HG03280 (cell line): ENCODE measurements at regions not wholly inside any gene's neighbourhood (a gene's known extent, or its start where the extent isn't known, plus 50 kb on each side); places are given as distances from the start of the nearest gene placed in this dataset.

Experiments used
- ATAC-seq: cut with Tn5 transposase; IDR thresholded peaks from one replicate; pipeline ENCODE4 v1.9.1; 2021; ENCODE audit warnings: mild to moderate bottlenecking, moderate library complexity; ENCODE audit not compliant: unreplicated experiment

DNA sequence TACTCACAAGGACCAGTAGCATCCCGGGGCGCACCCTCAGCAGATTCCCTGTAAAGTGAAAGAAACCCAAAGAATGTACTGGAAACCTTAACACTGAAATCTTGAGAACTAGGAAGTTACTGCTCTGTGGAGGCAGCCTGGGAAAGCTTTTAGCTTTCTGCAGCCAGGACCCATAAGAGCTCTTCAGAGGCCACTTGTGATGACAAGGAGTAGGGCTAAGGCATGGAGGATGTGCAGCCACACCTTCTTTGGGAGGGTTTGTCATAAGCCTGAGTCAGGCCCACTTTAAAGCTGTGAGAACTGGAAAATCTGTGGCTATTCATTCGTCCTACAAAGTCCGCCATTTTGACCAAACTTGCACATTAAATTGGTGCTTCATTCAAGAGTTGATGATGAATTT, 291.1 kb upstream of the TLE4 start:
- no peak for ATAC-seq

- no peak for ATAC-seq
Observed at GRCh38 chr9:79284081-79284480, 287.7 kb upstream of the TLE4 start.

DNA sequence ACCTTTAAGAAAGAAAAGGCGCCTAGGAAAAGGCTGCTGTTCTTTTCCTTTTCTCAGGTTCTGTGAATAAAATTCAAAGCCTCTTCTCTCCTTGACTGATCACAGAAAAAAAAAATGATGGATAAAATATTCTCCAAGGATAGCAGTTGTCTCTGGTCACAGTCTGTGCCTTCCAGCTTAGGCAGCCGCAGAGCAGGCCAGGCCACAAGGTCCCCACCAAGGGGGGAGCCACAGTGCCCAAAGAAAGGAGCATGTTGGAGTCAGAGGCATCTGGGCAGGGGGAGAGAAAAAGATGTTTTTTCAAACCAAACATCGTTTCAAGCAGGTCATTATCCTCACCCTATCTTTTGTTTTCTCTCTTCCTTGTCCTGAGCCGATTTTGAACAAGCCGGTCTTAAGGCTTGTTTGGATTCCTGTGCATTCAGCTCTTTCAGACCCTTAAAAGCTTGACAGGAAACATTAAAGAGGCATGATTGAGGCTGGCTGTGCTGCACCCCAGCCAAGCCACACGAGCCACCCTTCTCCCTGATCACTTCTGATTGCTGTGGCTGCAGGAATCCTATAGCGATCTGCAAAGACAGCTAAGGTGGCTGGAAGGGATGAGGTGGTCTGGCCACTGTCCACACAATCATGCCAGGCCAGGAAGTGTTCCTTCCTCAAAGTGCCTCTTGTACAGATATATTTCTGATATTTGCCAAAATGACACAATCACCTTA, 284.6 kb upstream of the TLE4 start:
- ATAC-seq, result no peak

- no peak for ATAC-seq
Observed at GRCh38 chr9:79287708-79288290, 284.0 kb upstream of the TLE4 start.

DNA sequence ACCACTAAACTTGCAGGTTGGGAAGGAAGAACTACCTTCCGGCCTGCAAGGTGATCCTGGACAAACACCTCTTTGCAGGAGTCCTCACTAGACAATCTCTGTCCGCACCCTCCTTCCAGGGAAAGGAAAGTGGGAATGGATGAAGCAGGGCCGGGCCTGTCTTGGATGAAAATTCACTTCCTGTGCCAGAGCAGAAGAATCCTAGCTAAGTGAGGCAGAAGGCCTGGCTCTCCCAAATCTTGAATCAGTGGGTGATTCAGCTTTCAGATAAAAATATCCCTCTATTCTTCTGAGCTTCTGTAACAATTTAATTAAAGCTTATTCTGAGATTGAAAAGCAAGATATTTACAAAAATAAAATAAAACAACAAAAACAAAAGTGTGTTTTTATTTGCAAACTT, 281.9 kb upstream of the TLE4 start:
- no peak for ATAC-seq

- ATAC-seq, result no peak
Observed at GRCh38 chr9:79292731-79293280, 279.0 kb upstream of the TLE4 start.

GRCh38 chr9:79300068-79300467, 271.7 kb upstream of the TLE4 start:
- no peak for ATAC-seq

GRCh38 chr9:79301085-79301484, 270.7 kb upstream of the TLE4 start:
- ATAC-seq, result no peak

- no peak for ATAC-seq
Observed at GRCh38 chr9:79301551-79302391, 270.0 kb upstream of the TLE4 start.

DNA sequence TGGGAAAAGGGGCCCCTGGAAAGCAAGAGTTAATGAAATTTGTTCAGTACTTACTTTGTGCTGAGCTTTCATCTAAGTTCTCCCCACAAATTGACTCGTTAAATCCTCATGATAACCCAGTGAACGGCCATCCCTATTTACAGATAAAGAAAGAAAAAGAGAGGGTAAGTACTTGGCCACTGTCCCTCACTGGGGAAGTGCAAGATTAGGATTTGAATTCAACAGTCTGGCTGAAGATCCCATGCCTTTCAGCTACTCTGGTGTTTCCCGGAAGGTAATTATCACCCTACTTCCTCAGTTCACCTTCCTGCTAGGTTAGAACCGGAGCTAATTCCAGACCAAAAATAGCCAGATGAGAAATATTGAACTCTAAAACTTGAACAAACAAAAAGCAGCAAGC, 269.2 kb upstream of the TLE4 start:
- no peak for ATAC-seq

- no peak for ATAC-seq
Observed at GRCh38 chr9:79308012-79308411, 263.8 kb upstream of the TLE4 start.

DNA sequence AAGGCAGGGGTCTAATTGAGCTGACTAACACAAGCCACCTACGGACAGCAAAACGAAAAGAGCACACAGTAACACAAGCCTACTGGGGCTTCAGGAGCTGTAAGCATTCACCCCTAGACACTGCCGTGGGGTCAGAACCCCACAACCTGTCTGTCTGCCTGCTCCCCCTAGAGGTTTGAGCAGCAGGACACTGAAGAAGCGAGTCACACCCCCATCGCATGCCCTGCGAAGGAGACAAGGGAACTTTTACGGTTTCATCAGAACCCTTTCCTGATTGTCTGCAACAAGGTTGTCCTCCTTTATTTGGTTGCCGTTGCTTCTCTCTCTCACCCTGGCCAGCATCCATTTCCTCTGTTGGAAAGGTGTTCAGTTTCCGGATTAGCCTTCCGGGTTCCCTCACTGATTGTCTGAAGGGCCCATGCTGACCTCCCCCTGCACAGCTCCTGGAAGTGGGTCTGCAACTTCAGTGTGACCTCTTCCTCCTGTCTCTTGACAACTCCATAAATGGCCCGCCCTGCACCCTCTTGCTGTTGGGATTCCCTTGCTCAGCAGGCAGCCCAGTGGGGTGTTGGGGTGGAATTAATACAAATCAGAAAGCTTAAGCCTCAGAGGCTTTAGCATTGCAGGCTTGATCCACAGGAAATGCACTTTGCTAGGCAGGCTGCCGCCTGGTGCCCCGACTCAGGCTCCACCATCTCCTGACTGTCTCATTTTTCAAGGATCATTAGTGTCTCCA, 258.9 kb upstream of the TLE4 start:
- no peak for ATAC-seq

DNA sequence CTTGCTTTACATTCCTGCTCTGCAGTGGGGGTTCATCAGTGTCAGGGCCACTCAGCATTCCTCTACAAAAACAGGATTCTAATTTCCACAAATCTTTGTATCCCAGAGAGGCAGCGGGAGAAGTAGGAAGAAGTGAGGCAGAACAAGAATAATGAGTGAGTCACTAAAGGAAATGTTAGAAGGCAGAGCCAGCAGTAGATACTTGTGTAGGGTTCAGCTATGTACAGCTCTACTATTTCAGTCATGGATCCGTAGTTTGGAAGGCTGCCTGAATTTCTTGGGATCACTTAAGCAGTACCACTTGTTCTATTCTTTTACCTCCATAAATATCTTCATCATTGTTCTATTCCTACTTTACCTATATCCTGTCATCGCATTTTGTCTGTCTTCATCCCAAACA, 246.3 kb upstream of the TLE4 start:
- no peak for ATAC-seq

DNA sequence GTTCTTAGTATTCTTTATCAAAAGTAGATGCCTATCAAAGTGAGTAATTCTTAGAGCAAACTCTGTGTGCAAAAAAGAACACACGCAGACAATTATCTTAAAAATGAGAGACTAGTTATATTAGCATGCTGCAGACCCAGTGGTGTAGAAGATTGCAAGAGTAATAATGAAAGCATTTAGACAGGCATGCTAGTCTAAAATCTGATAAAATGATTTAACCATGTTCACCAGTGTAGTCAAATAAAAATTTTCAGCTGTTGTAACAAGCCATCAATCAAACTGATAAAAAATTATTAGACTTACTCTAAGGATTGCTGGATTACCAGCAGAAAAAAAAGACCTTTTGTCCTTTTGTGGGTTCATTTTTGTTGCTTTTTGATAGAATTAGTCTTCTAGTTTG, 241.9 kb upstream of the TLE4 start:
- ATAC-seq, result no peak

- no peak for ATAC-seq
Observed at GRCh38 chr9:79334001-79334400, 237.8 kb upstream of the TLE4 start.

DNA sequence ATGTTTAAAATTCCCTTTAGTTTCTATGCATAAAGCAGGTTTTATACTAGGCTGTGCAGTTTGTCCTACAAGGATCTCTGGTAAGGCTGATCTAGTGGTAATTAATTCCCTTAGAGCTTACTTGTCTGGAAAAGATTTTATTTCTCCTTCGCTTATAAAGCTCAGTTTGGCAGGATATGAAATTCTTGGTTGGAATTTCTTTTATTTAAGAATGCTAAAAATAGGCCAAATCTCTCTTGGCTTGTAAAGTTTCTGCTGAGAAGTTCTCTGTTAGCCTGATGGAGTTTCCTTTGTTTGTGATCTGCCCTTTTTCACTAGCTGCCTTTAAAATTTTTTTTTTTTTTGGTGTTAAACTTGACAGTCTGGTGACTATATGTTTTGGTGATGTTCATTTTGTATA, 237.1 kb upstream of the TLE4 start:
- ATAC-seq, result no peak

DNA sequence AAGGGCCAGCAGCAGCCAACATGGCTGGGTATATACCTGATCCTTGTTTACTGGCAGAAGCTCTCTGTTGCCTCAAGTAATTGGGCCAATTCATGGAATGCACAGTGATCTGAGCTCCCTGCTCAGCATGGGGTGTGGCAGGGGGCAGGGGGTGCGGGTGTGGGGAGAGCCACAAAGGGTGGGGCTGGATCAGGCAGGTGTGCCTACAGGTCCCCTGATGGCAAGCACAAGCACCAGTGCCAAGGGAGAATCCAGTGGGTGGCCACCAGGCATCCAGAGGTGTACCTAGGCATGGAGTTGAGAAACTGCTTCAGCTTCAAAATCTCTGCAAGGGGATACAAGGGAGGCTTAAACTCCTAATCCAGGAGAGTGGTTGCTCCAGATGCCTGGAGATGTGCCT, 235.8 kb upstream of the TLE4 start:
- ATAC-seq, result no peak

- ATAC-seq, result no peak
Observed at GRCh38 chr9:79341561-79341960, 230.2 kb upstream of the TLE4 start.

DNA sequence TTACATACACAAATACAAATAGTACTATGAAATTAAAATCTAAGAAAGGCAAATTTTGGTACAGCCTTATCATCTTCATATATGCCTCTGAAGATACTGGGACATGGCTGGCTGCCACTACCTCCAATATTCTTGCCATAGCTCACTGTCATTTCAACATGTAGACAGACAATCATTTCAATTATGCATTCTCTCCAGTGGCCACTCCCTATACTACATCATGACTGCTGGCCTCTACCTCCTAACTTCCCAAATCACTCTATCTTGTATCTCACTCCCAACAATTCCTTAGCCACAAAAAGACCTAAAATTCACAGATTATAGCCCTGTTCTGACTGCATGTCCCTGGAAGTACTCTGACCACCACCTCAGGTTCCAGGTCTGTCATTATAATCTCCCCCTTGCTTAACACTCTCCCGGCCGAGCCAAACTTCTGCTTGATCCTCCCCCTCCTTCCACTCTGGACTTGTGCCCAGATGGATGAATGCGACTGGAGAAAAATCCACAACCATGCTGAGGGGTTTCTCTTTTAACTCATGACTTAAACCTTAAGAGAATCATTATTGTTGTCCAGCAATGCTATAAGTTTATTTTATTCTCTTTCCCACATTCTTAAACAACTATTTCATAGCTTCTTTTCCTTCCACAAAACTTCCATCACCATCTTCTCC, 225.3 kb upstream of the TLE4 start:
- no peak for ATAC-seq

DNA sequence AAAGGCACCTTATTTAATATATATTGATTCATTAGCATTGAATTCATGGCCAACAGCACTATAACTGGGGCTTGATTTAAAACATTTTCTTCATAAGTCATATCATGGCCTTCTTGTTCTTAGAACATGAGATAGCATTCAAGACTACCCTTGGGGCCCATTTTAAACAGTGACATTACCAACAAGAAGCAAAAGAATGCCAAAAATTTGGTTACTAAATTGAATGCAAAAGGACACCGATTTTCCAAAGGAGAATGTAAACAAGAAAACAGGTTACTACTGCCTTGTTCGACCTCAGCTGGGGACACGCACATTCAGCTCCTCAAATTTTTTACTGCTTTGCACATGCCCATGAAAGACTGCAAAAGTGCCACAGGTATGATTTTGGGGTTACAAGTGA, 219.4 kb upstream of the TLE4 start:
- no peak for ATAC-seq
